ENCODE measurements at regions not wholly inside any gene's neighbourhood (a gene's known extent, or its start where the extent isn't known, plus 50 kb on each side); places are given as distances from the start of the nearest gene placed in this dataset.

DNA sequence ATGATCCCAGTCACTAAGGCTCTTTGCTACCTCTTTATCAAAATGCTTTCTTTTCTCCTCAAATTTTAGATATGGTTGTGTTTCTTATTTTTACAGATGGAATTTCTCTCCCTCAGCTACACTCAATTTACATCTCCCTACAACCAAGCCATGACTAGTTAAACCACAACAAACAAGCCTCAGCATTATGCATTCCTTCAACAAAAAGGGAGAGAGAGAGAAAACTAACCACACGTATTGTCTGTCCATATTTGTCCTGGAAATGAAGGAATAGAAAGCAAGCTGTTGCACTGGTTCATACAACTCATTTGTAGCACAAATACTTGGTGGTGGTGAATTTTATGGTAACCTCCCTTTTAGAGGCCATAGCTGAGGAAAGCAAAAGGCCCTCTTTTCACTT, 286.4 kb downstream of the AHR start:
- peak; percentile 37 for DNase-seq (ENCODE audit: low read depth)
- H3K4me3 ChIP-seq (ENCODE audit: low read depth, low read length): no peak overlapping the region

- no peak for DNase-seq (ENCODE audit: low read depth)
- H3K4me3 ChIP-seq (ENCODE audit: low read depth, low read length): no peak overlapping the region
Observed at GRCh38 chr7:17586711-17587110, 288.3 kb downstream of the AHR start.

DNA sequence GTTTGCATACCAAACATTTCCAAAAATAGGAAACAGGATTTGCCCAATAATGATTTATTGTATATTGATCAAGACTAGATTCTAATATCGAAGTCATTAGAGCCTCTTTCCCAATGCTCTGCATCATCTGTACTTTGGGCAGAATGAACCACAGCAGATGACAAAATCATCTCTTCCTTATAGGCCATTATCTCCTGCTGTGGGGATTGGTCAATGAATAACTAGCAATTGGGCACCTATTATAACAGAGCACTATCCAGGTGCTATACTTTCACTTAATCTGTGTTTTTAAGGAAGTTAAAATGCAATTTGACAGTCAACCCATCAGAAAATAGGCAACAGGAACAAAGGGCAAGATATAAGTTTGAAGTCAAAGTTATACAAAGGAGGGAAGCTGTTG, 290.3 kb downstream of the AHR start:
- DNase-seq (ENCODE audit: low read depth): no peak
- no peak overlapping the region for H3K4me3 ChIP-seq (ENCODE audit: low read depth, low read length)

GRCh38 chr7:17589671-17590070, 291.2 kb downstream of the AHR start:
- DNase-seq (ENCODE audit: low read depth): no peak
- no peak overlapping the region for H3K4me3 ChIP-seq (ENCODE audit: low read depth, low read length)

- no peak for DNase-seq (ENCODE audit: low read depth)
- H3K4me3 ChIP-seq (ENCODE audit: low read depth, low read length): no peak overlapping the region
Observed at GRCh38 chr7:17590221-17590620, 291.8 kb downstream of the AHR start.

DNA sequence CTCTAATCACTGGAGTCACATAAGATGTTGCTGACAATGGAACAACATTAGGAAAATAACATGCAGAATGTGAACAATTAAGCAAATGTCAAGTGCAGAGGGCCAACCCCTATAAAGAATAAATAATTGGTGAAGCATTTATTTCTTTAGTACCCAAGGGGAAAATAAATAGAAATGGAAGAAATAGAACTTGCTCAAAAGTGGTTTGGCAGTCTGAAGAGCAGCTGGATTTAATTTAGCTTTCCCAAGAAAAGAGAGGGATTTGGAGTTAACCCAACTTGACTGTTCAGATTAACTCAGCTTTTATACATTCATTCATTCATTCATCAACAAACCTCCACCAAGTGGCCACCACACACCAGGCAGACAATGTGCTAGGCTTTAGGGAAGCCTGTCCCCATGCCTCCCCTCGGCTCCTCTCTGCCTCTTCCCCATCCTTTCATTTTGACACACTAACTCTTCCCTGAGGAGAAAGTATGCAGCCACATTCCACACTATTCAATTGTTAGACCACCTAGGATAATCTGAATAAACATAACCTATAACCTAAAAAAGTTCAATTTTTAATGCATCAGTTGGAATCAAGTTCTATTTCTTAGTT, 295.5 kb downstream of the AHR start:
- DNase-seq (ENCODE audit: low read depth): peak; percentile 24
- H3K4me3 ChIP-seq (ENCODE audit: low read depth, low read length): no peak overlapping the region

DNA sequence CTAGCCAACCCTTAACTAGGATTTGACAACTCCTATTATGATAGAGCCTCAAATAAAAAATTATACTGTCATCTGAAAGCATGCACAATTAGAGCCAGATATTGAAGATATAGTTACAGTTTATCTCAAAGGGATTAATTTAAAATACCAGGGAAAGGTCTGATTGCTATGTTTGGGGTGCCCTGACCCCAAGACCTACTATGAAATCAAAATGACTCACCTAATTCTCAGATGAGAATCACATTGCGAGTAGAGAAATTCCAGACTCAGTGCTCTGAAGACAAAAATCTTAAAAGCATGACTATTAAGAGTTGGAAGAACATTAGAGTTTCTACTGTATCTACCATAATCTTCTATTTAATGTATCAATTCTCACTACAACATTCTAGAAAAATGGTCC, 297.1 kb downstream of the AHR start:
- no peak for DNase-seq (ENCODE audit: low read depth)
- no peak overlapping the region for H3K4me3 ChIP-seq (ENCODE audit: low read depth, low read length)

DNA sequence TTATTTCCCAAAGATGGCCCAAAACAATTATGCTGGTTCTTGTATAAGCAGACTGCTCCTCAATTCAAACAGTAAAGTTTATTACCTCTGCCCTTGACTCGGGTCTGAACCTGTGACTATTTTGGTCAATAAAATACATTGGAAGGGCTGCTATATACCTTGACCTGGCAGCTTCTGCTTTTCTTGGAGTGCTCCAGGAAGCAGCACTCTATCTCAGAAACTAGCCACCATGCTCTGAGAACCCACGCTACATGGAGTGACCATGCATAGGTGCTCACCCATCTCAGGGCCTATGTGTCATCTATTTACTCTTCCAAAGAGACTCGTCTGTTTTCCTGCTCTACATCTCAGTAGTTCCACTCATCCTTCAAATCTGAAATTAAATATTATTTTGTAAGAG, 299.9 kb downstream of the AHR start:
- no peak overlapping the region for H3K4me3 ChIP-seq (ENCODE audit: low read depth, low read length)
- DNase-seq (ENCODE audit: low read depth): no peak

GRCh38 chr7:17598846-17599245, 300.4 kb downstream of the AHR start:
- no peak overlapping the region for H3K4me3 ChIP-seq (ENCODE audit: low read depth, low read length)

GRCh38 chr7:17599733-17600339, 301.4 kb downstream of the AHR start:
- H3K4me3 ChIP-seq (ENCODE audit: low read depth, low read length): no peak overlapping the region
- DNase-seq (ENCODE audit: low read depth): no peak

More at GRCh38 chr7:17598846-17599245, 300.4 kb downstream of the AHR start:
- no peak for DNase-seq (ENCODE audit: low read depth)

DNA sequence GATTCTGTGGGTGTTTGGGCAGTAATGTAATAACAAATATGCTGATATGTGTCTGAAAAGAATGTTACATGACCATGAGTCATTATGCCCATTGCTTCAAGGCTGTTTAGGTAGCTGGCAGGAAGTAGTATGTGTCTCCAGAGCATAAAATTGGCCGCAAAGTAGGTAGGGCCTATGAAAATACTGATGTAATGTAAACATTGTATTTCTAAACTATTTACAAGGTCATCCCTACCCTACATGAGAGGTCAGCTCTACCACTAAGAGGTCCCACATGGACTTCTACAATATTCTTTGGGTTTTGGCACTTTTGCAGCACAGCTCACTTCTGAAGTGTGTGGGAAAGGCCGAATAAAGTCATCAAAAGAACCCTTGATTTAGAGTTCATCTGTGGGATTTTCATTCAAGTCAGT, 301.9 kb downstream of the AHR start:
- DNase-seq (ENCODE audit: low read depth): peak; percentile 97
- no peak overlapping the region for H3K4me3 ChIP-seq (ENCODE audit: low read depth, low read length)

- DNase-seq (ENCODE audit: low read depth): no peak
- no peak overlapping the region for H3K4me3 ChIP-seq (ENCODE audit: low read depth, low read length)
Observed at GRCh38 chr7:17601921-17602320, 303.5 kb downstream of the AHR start.

DNA sequence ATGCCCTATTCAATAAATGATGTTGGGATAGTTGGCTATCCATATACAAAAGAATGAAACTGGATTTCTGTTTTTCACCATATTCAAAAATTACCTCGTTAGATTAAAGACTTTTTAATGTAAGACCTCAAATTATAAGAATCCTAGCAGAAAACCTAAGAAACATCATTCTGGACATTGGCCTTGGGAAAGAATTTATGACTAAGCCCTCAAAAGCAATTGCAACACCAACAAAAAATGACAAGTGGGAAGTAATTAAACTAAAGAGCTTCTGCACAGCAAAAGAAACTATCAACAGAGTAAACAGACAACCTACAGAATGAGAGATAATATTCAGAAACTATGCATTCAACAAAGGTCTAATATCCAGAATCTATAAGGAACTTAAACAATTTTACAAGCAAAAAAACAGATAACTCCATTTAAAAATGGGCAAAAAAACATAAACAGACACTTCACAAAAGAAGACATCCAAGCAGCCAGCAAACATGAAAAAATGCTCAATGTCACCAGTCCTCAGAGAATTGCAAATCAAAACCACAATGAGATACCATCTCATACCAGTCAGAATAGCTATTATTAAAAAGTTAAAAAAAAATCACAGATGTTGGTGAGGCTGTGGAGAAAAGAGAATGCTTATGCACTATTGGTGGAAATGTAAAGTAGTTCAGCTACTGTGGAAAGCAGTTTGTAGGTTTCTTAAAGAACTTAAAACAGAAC, 309.8 kb downstream of the AHR start:
- H3K4me3 ChIP-seq (ENCODE audit: low read depth, low read length): no peak overlapping the region
- DNase-seq (ENCODE audit: low read depth): no peak

DNA sequence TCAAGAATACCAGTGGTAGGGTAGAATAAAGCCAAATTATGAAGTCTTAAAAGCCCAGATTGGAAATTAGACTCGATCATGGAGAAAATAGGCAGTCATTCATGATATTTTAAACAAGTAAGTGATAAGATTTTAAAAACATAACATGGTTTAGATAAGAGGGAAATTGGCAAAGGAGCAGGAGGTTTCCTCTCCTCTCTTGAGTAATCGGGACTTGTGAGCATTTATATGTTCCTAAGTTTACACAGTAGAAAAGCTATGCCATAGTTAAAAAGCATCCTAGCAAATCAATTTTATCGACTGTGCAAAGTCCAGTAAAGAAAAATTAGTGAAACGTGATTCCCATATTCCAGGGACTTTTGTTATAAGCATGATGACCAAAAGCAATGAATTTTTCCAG, 313.2 kb downstream of the AHR start:
- DNase-seq (ENCODE audit: low read depth): no peak
- no peak overlapping the region for H3K4me3 ChIP-seq (ENCODE audit: low read depth, low read length)

GRCh38 chr7:17613338-17614041, 315.0 kb downstream of the AHR start:
- no peak overlapping the region for H3K4me3 ChIP-seq (ENCODE audit: low read depth, low read length)
- no peak for DNase-seq (ENCODE audit: low read depth)

DNA sequence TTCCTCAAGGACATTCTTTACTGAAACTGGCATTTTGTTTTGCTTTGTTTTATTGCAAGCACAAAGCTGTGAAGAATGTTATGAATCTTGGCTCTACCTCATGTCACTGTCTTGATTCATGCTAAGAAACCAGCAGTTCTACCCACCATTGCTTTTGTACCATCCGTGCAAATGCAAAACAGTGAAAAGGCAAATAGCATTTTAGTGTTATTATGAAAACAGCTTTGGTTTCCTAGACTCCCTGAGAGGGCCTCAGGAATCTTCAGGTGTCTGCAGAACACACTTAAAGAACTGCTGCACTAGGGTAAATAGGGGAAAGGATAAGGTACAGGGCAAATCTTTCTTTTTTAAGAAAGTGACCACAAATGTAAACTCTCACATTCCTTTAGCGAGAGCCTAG, 318.9 kb downstream of the AHR start:
- no peak overlapping the region for H3K4me3 ChIP-seq (ENCODE audit: low read depth, low read length)
- DNase-seq (ENCODE audit: low read depth): no peak

DNA sequence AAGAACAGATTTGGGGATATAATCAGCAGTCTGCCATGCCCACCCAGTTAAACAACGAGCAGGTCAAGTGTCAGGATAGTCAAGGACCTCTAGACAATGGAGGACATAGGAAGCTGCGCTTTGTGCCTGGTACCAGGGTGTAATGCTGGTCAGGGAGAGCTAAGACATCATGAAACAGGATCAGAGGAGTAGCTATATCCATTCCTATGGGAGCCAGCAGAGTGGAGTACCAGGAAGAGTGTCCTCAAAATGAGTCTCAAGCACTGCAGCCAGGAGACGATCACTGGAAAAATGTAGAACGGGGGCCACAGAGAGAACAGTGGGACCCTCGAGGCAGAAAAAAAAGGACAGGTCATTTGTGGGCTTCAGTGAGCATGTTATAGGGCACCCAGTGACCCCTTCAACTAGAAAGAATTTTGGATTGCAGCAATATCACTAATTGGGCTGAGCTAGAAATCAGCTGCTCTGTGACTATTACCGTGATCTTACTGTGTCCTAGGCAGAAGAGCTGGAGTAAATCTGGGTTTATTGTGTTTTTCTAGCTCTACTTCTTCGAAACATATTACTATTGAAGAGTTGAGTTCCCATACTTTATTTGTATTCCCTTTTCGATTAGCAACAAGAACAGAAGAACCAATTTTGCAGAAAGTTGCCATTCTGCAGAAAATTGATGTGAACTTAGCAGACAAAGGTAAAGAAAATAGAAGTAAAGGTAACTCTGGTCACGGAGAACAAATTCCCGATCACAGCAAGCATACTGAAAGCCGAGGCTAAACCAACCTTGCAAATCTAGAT, 319.6 kb downstream of the AHR start:
- no peak for DNase-seq (ENCODE audit: low read depth)
- H3K4me3 ChIP-seq (ENCODE audit: low read depth, low read length): no peak overlapping the region

GRCh38 chr7:17618652-17618974, 320.2 kb downstream of the AHR start:
- no peak overlapping the region for H3K4me3 ChIP-seq (ENCODE audit: low read depth, low read length)
- no peak for DNase-seq (ENCODE audit: low read depth)

- no peak for DNase-seq (ENCODE audit: low read depth)
- no peak overlapping the region for H3K4me3 ChIP-seq (ENCODE audit: low read depth, low read length)
Observed at GRCh38 chr7:17619196-17619818, 320.9 kb downstream of the AHR start.
